MM.1S (cell line): ENCODE measurements at regions not wholly inside any gene's neighbourhood (a gene's known extent, or its start where the extent isn't known, plus 50 kb on each side); places are given as distances from the start of the nearest gene placed in this dataset.

ENCODE experiments used
- CTCF ChIP-seq: fragments of 300-600 bp; sonication (generic); IDR thresholded peaks from 2 replicates; pipeline ENCODE4 v1.5.1; 2016; ENCODE audit warnings: antibody characterized with exemption, low read length, mixed read lengths
- EZH2 ChIP-seq: fragments of 300-600 bp; sonication (generic); optimal IDR thresholded peaks from 2 replicates; pipeline ENCODE3; 2017; ENCODE audit warnings: low read depth, mild to moderate bottlenecking, antibody characterized with exemption, low read length, mixed read lengths
- EZH2phosphoT487 ChIP-seq: fragments of 300-600 bp; sonication (generic); IDR thresholded peaks from 2 replicates; pipeline ENCODE4 v1.6.1; 2018; ENCODE audit warnings: antibody characterized with exemption, low read length

- no peak for TF ChIP-seq EZH2phosphoT487
- no peak for TF ChIP-seq CTCF
- no peak for TF ChIP-seq EZH2
Measured at GRCh38 chr4:173652283-173652931, 122.4 kb upstream of the HAND2 start.
